K562 (cell line): ENCODE measurements at regions not wholly inside any gene's neighbourhood (a gene's known extent, or its start where the extent isn't known, plus 50 kb on each side); places are given as distances from the start of the nearest gene placed in this dataset.
A peak's percentile ranks its signal among the peaks of the same experiment; 100 is the strongest.

Experiments used
- HMGN3 ChIP-seq: IDR thresholded peaks from 2 replicates; pipeline ENCODE4 v1.6.1; 2011; ENCODE audit warnings: borderline replicate concordance, low read depth, mild to moderate bottlenecking, mixed read lengths, low read length; ENCODE audit not compliant: insufficient read length; ENCODE audit errors: extremely low read depth
- L3MBTL2 ChIP-seq: fragments of 450-650 bp; IDR thresholded peaks from 2 replicates; pipeline ENCODE4 v1.6.1; 2016; ENCODE audit warnings: mild to moderate bottlenecking, moderate library complexity
- ZBTB1 ChIP-seq: sonication (generic); formaldehyde crosslinking; IDR thresholded peaks from 2 replicates; pipeline ENCODE4 v1.8.1; 2023; ENCODE audit warnings: missing genetic modification reagents, low read depth, mild to moderate bottlenecking, borderline replicate concordance
- ZNF766 ChIP-seq: fragments of 200-800 bp; sonication (Bioruptor generic); conservative IDR thresholded peaks from 2 replicates; pipeline ENCODE4 v1.6.1; 2016; ENCODE audit warnings: missing genetic modification characterization, missing compliant biosample characterization
- TF ChIP-seq, protein P1 (sequence below): sonication (generic); formaldehyde crosslinking; IDR thresholded peaks from 2 replicates; pipeline ENCODE4 v1.8.0; 2022; ENCODE audit warnings: mild to moderate bottlenecking, missing genetic modification reagents
- TF ChIP-seq, protein P2 (sequence below), 2 experiments: fragments of 450-650 bp; IDR thresholded peaks; 2 replicates each; pipeline ENCODE4 v1.6.1; 2016
- TF ChIP-seq, protein P3 (sequence below): fragments of 250-450 bp; sonication (Bioruptor Pico); IDR thresholded peaks from 2 replicates; pipeline ENCODE4 v1.4.0; 2020; ENCODE audit warnings: borderline replicate concordance

DNA sequence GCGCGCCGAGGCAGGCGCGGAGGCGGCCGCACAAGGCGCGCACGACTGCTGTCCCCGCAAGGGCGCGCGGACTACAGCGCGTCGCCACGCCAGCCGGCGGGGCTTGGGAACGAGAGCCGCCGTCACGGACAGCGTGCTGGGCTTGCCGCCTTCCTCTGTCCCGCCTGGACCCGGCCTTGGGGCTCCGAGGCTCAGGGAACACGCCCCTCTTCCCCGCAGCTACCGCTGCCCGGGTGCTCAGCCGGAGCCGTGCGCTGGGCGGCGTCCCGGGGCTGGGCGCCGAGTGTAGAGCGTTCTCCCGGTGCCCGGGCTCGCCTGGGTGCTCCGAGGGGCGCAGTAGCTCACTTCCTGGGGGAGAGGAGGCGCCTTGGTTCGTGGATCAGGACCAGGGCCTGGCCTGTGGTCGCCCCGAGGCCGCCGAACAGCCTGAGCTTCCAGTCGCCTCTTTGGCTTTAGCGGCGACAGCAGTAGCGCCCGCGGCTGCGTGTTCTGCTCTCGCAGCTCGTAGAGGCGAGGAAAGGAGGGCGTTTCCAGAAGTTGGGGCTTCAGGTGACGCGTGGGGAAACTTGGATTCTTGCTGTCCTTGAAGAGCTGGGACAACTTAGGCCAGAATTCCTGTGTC, 226.7 kb upstream of the C2CD4B start (continued):
- TF ChIP-seq, protein P1, sequence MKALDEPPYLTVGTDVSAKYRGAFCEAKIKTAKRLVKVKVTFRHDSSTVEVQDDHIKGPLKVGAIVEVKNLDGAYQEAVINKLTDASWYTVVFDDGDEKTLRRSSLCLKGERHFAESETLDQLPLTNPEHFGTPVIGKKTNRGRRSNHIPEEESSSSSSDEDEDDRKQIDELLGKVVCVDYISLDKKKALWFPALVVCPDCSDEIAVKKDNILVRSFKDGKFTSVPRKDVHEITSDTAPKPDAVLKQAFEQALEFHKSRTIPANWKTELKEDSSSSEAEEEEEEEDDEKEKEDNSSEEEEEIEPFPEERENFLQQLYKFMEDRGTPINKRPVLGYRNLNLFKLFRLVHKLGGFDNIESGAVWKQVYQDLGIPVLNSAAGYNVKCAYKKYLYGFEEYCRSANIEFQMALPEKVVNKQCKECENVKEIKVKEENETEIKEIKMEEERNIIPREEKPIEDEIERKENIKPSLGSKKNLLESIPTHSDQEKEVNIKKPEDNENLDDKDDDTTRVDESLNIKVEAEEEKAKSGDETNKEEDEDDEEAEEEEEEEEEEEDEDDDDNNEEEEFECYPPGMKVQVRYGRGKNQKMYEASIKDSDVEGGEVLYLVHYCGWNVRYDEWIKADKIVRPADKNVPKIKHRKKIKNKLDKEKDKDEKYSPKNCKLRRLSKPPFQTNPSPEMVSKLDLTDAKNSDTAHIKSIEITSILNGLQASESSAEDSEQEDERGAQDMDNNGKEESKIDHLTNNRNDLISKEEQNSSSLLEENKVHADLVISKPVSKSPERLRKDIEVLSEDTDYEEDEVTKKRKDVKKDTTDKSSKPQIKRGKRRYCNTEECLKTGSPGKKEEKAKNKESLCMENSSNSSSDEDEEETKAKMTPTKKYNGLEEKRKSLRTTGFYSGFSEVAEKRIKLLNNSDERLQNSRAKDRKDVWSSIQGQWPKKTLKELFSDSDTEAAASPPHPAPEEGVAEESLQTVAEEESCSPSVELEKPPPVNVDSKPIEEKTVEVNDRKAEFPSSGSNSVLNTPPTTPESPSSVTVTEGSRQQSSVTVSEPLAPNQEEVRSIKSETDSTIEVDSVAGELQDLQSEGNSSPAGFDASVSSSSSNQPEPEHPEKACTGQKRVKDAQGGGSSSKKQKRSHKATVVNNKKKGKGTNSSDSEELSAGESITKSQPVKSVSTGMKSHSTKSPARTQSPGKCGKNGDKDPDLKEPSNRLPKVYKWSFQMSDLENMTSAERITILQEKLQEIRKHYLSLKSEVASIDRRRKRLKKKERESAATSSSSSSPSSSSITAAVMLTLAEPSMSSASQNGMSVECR (CRISPR knock-in tag) = no peak
- peak; percentile 37; the same call in 1 of the 2 replicates for TF ChIP-seq L3MBTL2
- TF ChIP-seq HMGN3 = no peak
- TF ChIP-seq ZNF766 (CRISPR knock-in tag) = no peak
- TF ChIP-seq, protein P2, sequence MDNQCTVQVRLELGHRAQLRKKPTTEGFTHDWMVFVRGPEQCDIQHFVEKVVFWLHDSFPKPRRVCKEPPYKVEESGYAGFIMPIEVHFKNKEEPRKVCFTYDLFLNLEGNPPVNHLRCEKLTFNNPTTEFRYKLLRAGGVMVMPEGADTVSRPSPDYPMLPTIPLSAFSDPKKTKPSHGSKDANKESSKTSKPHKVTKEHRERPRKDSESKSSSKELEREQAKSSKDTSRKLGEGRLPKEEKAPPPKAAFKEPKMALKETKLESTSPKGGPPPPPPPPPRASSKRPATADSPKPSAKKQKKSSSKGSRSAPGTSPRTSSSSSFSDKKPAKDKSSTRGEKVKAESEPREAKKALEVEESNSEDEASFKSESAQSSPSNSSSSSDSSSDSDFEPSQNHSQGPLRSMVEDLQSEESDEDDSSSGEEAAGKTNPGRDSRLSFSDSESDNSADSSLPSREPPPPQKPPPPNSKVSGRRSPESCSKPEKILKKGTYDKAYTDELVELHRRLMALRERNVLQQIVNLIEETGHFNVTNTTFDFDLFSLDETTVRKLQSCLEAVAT (IDR thresholded peaks at IDR 0.05) = no peak
- TF ChIP-seq, protein P3, sequence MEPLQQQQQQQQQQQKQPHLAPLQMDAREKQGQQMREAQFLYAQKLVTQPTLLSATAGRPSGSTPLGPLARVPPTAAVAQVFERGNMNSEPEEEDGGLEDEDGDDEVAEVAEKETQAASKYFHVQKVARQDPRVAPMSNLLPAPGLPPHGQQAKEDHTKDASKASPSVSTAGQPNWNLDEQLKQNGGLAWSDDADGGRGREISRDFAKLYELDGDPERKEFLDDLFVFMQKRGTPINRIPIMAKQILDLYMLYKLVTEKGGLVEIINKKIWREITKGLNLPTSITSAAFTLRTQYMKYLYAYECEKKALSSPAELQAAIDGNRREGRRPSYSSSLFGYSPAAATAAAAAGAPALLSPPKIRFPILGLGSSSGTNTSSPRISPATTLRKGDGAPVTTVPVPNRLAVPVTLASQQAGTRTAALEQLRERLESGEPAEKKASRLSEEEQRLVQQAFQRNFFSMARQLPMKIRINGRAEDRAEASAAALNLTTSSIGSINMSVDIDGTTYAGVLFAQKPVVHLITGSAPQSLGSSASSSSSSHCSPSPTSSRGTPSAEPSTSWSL = no peak
- TF ChIP-seq ZBTB1 (CRISPR knock-in tag) = no peak
- TF ChIP-seq, all 486 proteins: peak for 10
